OCI-LY1 (cell line): ENCODE measurements at regions not wholly inside any gene's neighbourhood (a gene's known extent, or its start where the extent isn't known, plus 50 kb on each side); places are given as distances from the start of the nearest gene placed in this dataset.

Source experiments
- CTCF ChIP-seq: fragments of 200-600 bp; sonication (generic), shearing (Covaris generic); IDR thresholded peaks from 2 replicates; pipeline ENCODE4 v1.5.1; 2017; ENCODE audit warnings: mild to moderate bottlenecking, antibody characterized with exemption, low read length, moderate library complexity, mixed read lengths
- EZH2 ChIP-seq: fragments of 200-600 bp; sonication (generic), shearing (Covaris generic); IDR thresholded peaks from 2 replicates; pipeline ENCODE4 v1.8.0; 2017; ENCODE audit warnings: borderline replicate concordance, mixed run types, mild to moderate bottlenecking, antibody characterized with exemption, low read length, moderate library complexity, mixed read lengths

- TF ChIP-seq CTCF (no peak), EZH2 (no peak)
These were observed 426.8 kb upstream of the ADAMTS5 start for GRCh38 chr21:27393726-27394125.
